ENCODE measurements at regions not wholly inside any gene's neighbourhood (a gene's known extent, or its start where the extent isn't known, plus 50 kb on each side); places are given as distances from the start of the nearest gene placed in this dataset.
"Not testable (repeated sequence)": the region's sequence is repeated elsewhere in the genome, so short reads cannot be mapped to it uniquely, and the experiment has no call there.

GRCh38 chr10:121132273-121132672 is 281.1 kb downstream of the WDR11 start:
- no peak for DNase-seq

GRCh38 chr10:121133901-121134300 is 282.7 kb downstream of the WDR11 start:
- no peak for DNase-seq

GRCh38 chr10:121134711-121135110 is 283.5 kb downstream of the WDR11 start:
- DNase-seq = no peak

- no peak for DNase-seq
These were observed 284.4 kb downstream of the WDR11 start for GRCh38 chr10:121135512-121135911.

GRCh38 chr10:121137533-121137932 is 286.4 kb downstream of the WDR11 start:
- DNase-seq = no peak

GRCh38 chr10:121138112-121138860 is 287.1 kb downstream of the WDR11 start:
- no peak for DNase-seq

GRCh38 chr10:121138918-121139317 is 287.8 kb downstream of the WDR11 start:
- no peak for DNase-seq

GRCh38 chr10:121145802-121146395 is 294.7 kb downstream of the WDR11 start:
- not testable (repeated sequence) for DNase-seq

GRCh38 chr10:121148921-121149320 is 297.8 kb downstream of the WDR11 start:
- no peak for DNase-seq

- DNase-seq = no peak
These were observed 300.9 kb downstream of the WDR11 start for GRCh38 chr10:121152033-121152432.

- no peak for DNase-seq
These were observed 301.8 kb downstream of the WDR11 start for GRCh38 chr10:121152935-121153334.

- DNase-seq = no peak
These were observed 303.1 kb downstream of the WDR11 start for GRCh38 chr10:121154310-121154709.

- DNase-seq = no peak
These were observed 303.7 kb downstream of the WDR11 start for GRCh38 chr10:121154846-121155245.

GRCh38 chr10:121155742-121156474 is 304.7 kb downstream of the WDR11 start:
- DNase-seq = no peak

GRCh38 chr10:121157998-121158397 is 306.8 kb downstream of the WDR11 start:
- DNase-seq = peak; percentile 45 to 53

GRCh38 chr10:121158988-121159579 is 307.9 kb downstream of the WDR11 start:
- DNase-seq = no peak

- no peak for DNase-seq
These were observed 308.5 kb downstream of the WDR11 start for GRCh38 chr10:121159670-121160069.

GRCh38 chr10:121165276-121165675 is 314.1 kb downstream of the WDR11 start:
- no peak for DNase-seq

- DNase-seq = no peak
These were observed 316.5 kb downstream of the WDR11 start for GRCh38 chr10:121167534-121168243.

GRCh38 chr10:121168545-121169216 is 317.5 kb downstream of the WDR11 start:
- peak; percentile 61 to 63 for DNase-seq

- DNase-seq = no peak
These were observed 318.2 kb downstream of the WDR11 start for GRCh38 chr10:121169406-121169805.

Data from right lung (tissue), 2 donors.